Activated CD8-positive, alpha-beta memory T cell treated with anti-CD3 and anti-CD28 coated beads for 1 hour (primary cell): ENCODE measurements at regions not wholly inside any gene's neighbourhood (a gene's known extent, or its start where the extent isn't known, plus 50 kb on each side); places are given as distances from the start of the nearest gene placed in this dataset.

ENCODE experiments used
- DNase-seq, 2 donors: peaks; one replicate each; pipeline ENCODE4 v3.0.0-alpha.2; 2020; ENCODE audit warnings: low read depth in 1 of 2; ENCODE audit errors: extremely low read depth in 1 of 2

- no peak for DNase-seq
Observed at GRCh38 chr5:68953875-68954617, 139.8 kb upstream of the SLC30A5 start.

- no peak for DNase-seq
Observed at GRCh38 chr5:68954618-68954910, 139.2 kb upstream of the SLC30A5 start.

GRCh38 chr5:68957591-68957990, 136.2 kb upstream of the SLC30A5 start:
- DNase-seq: no peak

- no peak for DNase-seq
Observed at GRCh38 chr5:68958428-68958827, 135.4 kb upstream of the SLC30A5 start.

GRCh38 chr5:68960456-68960855, 133.4 kb upstream of the SLC30A5 start:
- DNase-seq: no peak

- DNase-seq: no peak
Observed at GRCh38 chr5:68960961-68961360, 132.9 kb upstream of the SLC30A5 start.

- no peak for DNase-seq
Observed at GRCh38 chr5:68961762-68962161, 132.1 kb upstream of the SLC30A5 start.

- DNase-seq: no peak
Observed at GRCh38 chr5:68962757-68963484, 130.9 kb upstream of the SLC30A5 start.

- DNase-seq: no peak
Observed at GRCh38 chr5:68964679-68965078, 129.1 kb upstream of the SLC30A5 start.

- DNase-seq: no peak
Observed at GRCh38 chr5:68965926-68966325, 127.9 kb upstream of the SLC30A5 start.

GRCh38 chr5:68966596-68966995, 127.2 kb upstream of the SLC30A5 start:
- no peak for DNase-seq

- no peak for DNase-seq
Observed at GRCh38 chr5:68968429-68968828, 125.4 kb upstream of the SLC30A5 start.

GRCh38 chr5:68970617-68971016, 123.2 kb upstream of the SLC30A5 start:
- no peak for DNase-seq

- DNase-seq: no peak
Observed at GRCh38 chr5:68973696-68974095, 120.1 kb upstream of the SLC30A5 start.

GRCh38 chr5:68983043-68983442, 110.8 kb upstream of the SLC30A5 start:
- DNase-seq: no peak

- DNase-seq: no peak
Observed at GRCh38 chr5:68983959-68984358, 109.9 kb upstream of the SLC30A5 start.

GRCh38 chr5:68991279-68992084, 102.3 kb upstream of the SLC30A5 start:
- DNase-seq: no peak

GRCh38 chr5:68994645-68995044, 99.2 kb upstream of the SLC30A5 start:
- no peak for DNase-seq

- DNase-seq: no peak
Observed at GRCh38 chr5:68995845-68996545, 97.8 kb upstream of the SLC30A5 start.

GRCh38 chr5:68999181-68999580, 94.6 kb upstream of the SLC30A5 start:
- DNase-seq: no peak

- no peak for DNase-seq
Observed at GRCh38 chr5:69000216-69000919, 93.4 kb upstream of the SLC30A5 start.
